ENCODE measurements at regions not wholly inside any gene's neighbourhood (a gene's known extent, or its start where the extent isn't known, plus 50 kb on each side); places are given as distances from the start of the nearest gene placed in this dataset.

GRCh38 chr12:125525879-125526278, 460.6 kb downstream of the AACS start:
- TF ChIP-seq CTCF (IDR thresholded peaks at IDR 0.05 in 4 of 5, conservative IDR thresholded peaks at IDR 0.05 in 1 of 5) = no peak
- TF ChIP-seq POLR2A (IDR thresholded peaks at IDR 0.05) = no peak
- Histone ChIP-seq H3K9me3 (no peaks in the 10 kb centered on the region), H3K4me3 (no peak overlapping the region), H3K36me3 (no peaks in the 10 kb centered on the region), H3K27ac (no peak overlapping the region), H3K4me1 (no peaks in the 10 kb centered on the region), H3K27me3 (no peaks in the 10 kb centered on the region)
- DNase-seq = no peak
- intact Hi-C loops (cut with DNase I; ENCODE audit: low total_unique reads) (no loop called here), in situ Hi-C loops (cut with MboI; ENCODE audit: low sequenced_read_pairs in 4 of 4) (no loop called here)
- ATAC-seq = no peak

DNA sequence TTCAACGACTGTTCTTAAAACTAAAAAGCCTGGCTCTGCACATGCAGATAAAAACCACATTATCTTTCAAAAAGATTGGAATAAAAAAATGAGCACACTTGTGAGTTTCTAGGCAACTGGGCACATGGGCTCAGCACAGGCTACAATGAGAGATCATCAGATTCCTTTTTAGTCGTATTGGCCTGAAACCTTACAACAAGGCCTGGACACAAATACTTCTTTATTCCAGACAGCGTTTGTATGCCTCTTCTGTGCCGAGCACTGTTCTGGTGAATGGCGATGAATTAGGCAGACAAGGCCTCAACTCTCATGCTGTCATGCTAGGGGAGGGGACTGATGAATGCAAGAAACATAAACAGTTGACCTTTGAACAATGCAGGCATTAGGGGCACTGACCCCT, 463.0 kb downstream of the AACS start:
- Histone ChIP-seq H3K4me3 (no peak overlapping the region), H3K4me1 (no peaks in the 10 kb centered on the region), H3K27me3 (peaks cover 0 to under 1% (median 0%) of the 10 kb centered on the region in 3 donors), H3K9me3 (no peaks in the 10 kb centered on the region), H3K36me3 (no peaks in the 10 kb centered on the region), H3K27ac (no peak overlapping the region)
- TF ChIP-seq POLR2A (IDR thresholded peaks at IDR 0.05) (no peak), CTCF (IDR thresholded peaks at IDR 0.05 in 4 of 5, conservative IDR thresholded peaks at IDR 0.05 in 1 of 5) (no peak)
- ATAC-seq (no peak), DNase-seq (no peak)
- intact Hi-C loops (cut with DNase I; ENCODE audit: low total_unique reads) (no loop called here), in situ Hi-C loops (cut with MboI; ENCODE audit: low sequenced_read_pairs in 4 of 4) (no loop called here)

GRCh38 chr12:125530201-125530600, 465.0 kb downstream of the AACS start:
- Histone ChIP-seq H3K4me1 (no peaks in the 10 kb centered on the region), H3K4me3 (no peak overlapping the region), H3K27ac (no peak overlapping the region), H3K27me3 (peaks cover 0 to 3% (median 0%) of the 10 kb centered on the region in 3 donors), H3K36me3 (no peaks in the 10 kb centered on the region), H3K9me3 (no peaks in the 10 kb centered on the region)
- TF ChIP-seq CTCF (IDR thresholded peaks at IDR 0.05 in 4 of 5, conservative IDR thresholded peaks at IDR 0.05 in 1 of 5) (no peak), POLR2A (IDR thresholded peaks at IDR 0.05) (no peak)
- intact Hi-C loops (cut with DNase I; ENCODE audit: low total_unique reads) (loop anchor here (10.0 kb wide), 2 partner anchors 1215 to 1345 kb away; no protein-coding TSS in a partner anchor), in situ Hi-C loops (cut with MboI; ENCODE audit: low sequenced_read_pairs in 4 of 4) (no loop called here)
- DNase-seq (no peak), ATAC-seq (no peak)

GRCh38 chr12:125530876-125531275, 465.6 kb downstream of the AACS start:
- in situ Hi-C loops (cut with MboI; ENCODE audit: low sequenced_read_pairs in 4 of 4) = no loop called here
- ATAC-seq = no peak
- no peak for TF ChIP-seq CTCF (IDR thresholded peaks at IDR 0.05 in 4 of 5, conservative IDR thresholded peaks at IDR 0.05 in 1 of 5)
- TF ChIP-seq POLR2A (IDR thresholded peaks at IDR 0.05) = no peak

DNA sequence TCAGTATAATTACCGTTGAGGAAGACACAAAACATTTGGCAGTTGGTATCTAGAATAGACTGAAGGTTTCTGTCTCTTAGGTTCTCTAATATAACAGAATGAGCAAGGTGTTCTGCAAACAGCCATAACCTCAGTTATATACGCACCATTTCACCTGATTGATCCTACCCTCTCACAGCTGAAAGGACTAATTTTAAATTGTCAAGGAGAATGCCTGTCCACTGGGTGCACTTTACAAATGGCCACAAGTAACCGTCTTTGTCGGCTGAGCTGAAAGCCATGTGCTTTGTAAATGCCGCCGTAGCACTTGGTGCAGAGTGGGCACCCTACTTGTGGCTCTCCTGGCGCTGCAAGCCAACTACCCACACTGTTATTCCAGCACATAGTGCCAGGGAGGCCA, 466.3 kb downstream of the AACS start:
- in situ Hi-C loops (cut with MboI; ENCODE audit: low sequenced_read_pairs in 4 of 4) = no loop called here
- intact Hi-C loops (cut with DNase I; ENCODE audit: low total_unique reads) = loop anchor here (10.0 kb wide), 2 partner anchors 1213 to 1343 kb away; no protein-coding TSS in a partner anchor
- ATAC-seq = no peak

More at GRCh38 chr12:125530876-125531275, 465.6 kb downstream of the AACS start:
- Histone ChIP-seq H3K4me3 (no peak overlapping the region), H3K4me1 (no peaks in the 10 kb centered on the region), H3K36me3 (no peaks in the 10 kb centered on the region), H3K27ac (no peak overlapping the region), H3K27me3 (peaks cover 0 to 3% (median 0%) of the 10 kb centered on the region in 3 donors), H3K9me3 (no peaks in the 10 kb centered on the region)
- intact Hi-C loops (cut with DNase I; ENCODE audit: low total_unique reads) = loop anchor here (10.0 kb wide), 2 partner anchors 1214 to 1344 kb away; no protein-coding TSS in a partner anchor
- no peak for DNase-seq

More for the DNA sequence above, 466.3 kb downstream of the AACS start:
- H3K36me3 ChIP-seq = no peaks in the 10 kb centered on the region
- DNase-seq = no peak
- H3K9me3 ChIP-seq = no peaks in the 10 kb centered on the region
- H3K27ac ChIP-seq = no peak overlapping the region
- TF ChIP-seq CTCF (IDR thresholded peaks at IDR 0.05 in 4 of 5, conservative IDR thresholded peaks at IDR 0.05 in 1 of 5) = no peak
- TF ChIP-seq POLR2A (IDR thresholded peaks at IDR 0.05) = no peak
- H3K27me3 ChIP-seq = peaks cover 0 to 3% (median 0%) of the 10 kb centered on the region in 3 donors
- no peak overlapping the region for H3K4me3 ChIP-seq
- H3K4me1 ChIP-seq = no peaks in the 10 kb centered on the region

All from gastrocnemius medialis (tissue), 4 donors.